WTC11 (cell line): ENCODE measurements at regions not wholly inside any gene's neighbourhood (a gene's known extent, or its start where the extent isn't known, plus 50 kb on each side); places are given as distances from the start of the nearest gene placed in this dataset.

Source experiments
- ATAC-seq: fragments of 200-7000 bp; cut with Tn5 transposase; 2 replicates; pipeline ENCODE4 v1.10.0; 2021; ENCODE audit warnings: mild to moderate bottlenecking, moderate library complexity
- CTCF ChIA-PET: fragments of 300-600 bp; sonication (Branson Sonifier 250); formaldehyde crosslinking; loops from one replicate; lab custom pipeline; 2021; ENCODE audit warnings: antibody characterized with exemption; lab: Charles Lee
- POLR2A ChIA-PET: fragments of 350-600 bp; sonication (Branson Sonifier 250); formaldehyde crosslinking; loops from one replicate; lab custom pipeline; 2021; ENCODE audit warnings: antibody characterized with exemption; lab: Charles Lee
- DNase-seq: peaks from one replicate; pipeline ENCODE4 v3.0.0; 2021; ENCODE audit warnings: low spot score
- H3K27ac Mint-ChIP-seq: 2 replicates; pipeline ENCODE4 v1.8.0; 2021; ENCODE audit warnings: mixed read lengths
- H3K27me3 Mint-ChIP-seq: 2 replicates; pipeline ENCODE4 v1.8.0; 2021; ENCODE audit warnings: low read depth, mild to moderate bottlenecking, moderate library complexity, mixed read lengths
- H3K36me3 Mint-ChIP-seq: 2 replicates; pipeline ENCODE4 v1.8.0; 2021; ENCODE audit warnings: mixed read lengths
- H3K4me1 Mint-ChIP-seq: 2 replicates; pipeline ENCODE4 v1.8.0; 2022; ENCODE audit warnings: mixed read lengths
- H3K4me3 Mint-ChIP-seq: 2 replicates; pipeline ENCODE4 v1.8.0; 2021; ENCODE audit warnings: mild to moderate bottlenecking, moderate library complexity, mixed read lengths
- H3K9me3 Mint-ChIP-seq: 2 replicates; pipeline ENCODE4 v1.8.0; 2021; ENCODE audit warnings: mixed read lengths
- EMX1 ChIP-seq: fragments of 250-450 bp; sonication (Bioruptor Pico); IDR thresholded peaks from 2 replicates; pipeline ENCODE4 v1.8.0; 2021; ENCODE audit warnings: mild to moderate bottlenecking
- FOXP1 ChIP-seq: sonication (generic); formaldehyde crosslinking; IDR thresholded peaks from 2 replicates; pipeline ENCODE4 v1.8.0; 2022; ENCODE audit warnings: missing genetic modification reagents, mild to moderate bottlenecking, moderate library complexity, borderline replicate concordance
- HMGA2 ChIP-seq: fragments of 250-450 bp; sonication (Bioruptor Pico); IDR thresholded peaks from 2 replicates; pipeline ENCODE4 v1.4.0; 2021; ENCODE audit warnings: mild to moderate bottlenecking, moderate library complexity
- PRRX2 ChIP-seq: fragments of 250-450 bp; sonication (Bioruptor Pico); IDR thresholded peaks from 2 replicates; pipeline ENCODE4 v1.8.0; 2021; ENCODE audit warnings: mild to moderate bottlenecking
- SP1 ChIP-seq: sonication (generic); formaldehyde crosslinking; conservative IDR thresholded peaks from 2 replicates; pipeline ENCODE4 v1.8.1; 2022; ENCODE audit warnings: missing genetic modification reagents
- TCF7 ChIP-seq: sonication (generic); formaldehyde crosslinking; IDR thresholded peaks from 2 replicates; pipeline ENCODE4 v1.8.0; 2022; ENCODE audit warnings: mild to moderate bottlenecking, low read depth, missing genetic modification reagents, moderate library complexity
- TP53 ChIP-seq: sonication (generic); formaldehyde crosslinking; IDR thresholded peaks from 2 replicates; pipeline ENCODE4 v1.8.1; 2023; ENCODE audit warnings: mild to moderate bottlenecking, missing genetic modification reagents
- ZNF219 ChIP-seq: sonication (generic); formaldehyde crosslinking; IDR thresholded peaks from 2 replicates; pipeline ENCODE4 v1.8.0; 2023; ENCODE audit warnings: missing genetic modification reagents, mild to moderate bottlenecking, borderline replicate concordance
- ZNF416 ChIP-seq: fragments of 250-450 bp; sonication (Bioruptor Pico); IDR thresholded peaks from 2 replicates; pipeline ENCODE4 v1.9.0; 2021; ENCODE audit warnings: mild to moderate bottlenecking, inconsistent platforms
- TF ChIP-seq, protein P1 (sequence below): sonication (generic); formaldehyde crosslinking; IDR thresholded peaks from 2 replicates; pipeline ENCODE4 v1.8.1; 2022; ENCODE audit warnings: mild to moderate bottlenecking, moderate library complexity, missing genetic modification reagents
- TF ChIP-seq, protein P2 (sequence below): fragments of 250-450 bp; sonication (Bioruptor Pico); IDR thresholded peaks from 2 replicates; pipeline ENCODE4 v1.8.0; 2021; ENCODE audit warnings: mild to moderate bottlenecking
- TF ChIP-seq, protein P3 (sequence below): sonication (generic); formaldehyde crosslinking; IDR thresholded peaks from 2 replicates; pipeline ENCODE4 v1.8.1; 2022; ENCODE audit warnings: low read depth, missing genetic modification reagents, borderline replicate concordance
- TF ChIP-seq, protein P4 (sequence below): sonication (generic); formaldehyde crosslinking; IDR thresholded peaks from 2 replicates; pipeline ENCODE4 v1.8.1; 2023; ENCODE audit warnings: mild to moderate bottlenecking, missing genetic modification reagents, borderline replicate concordance
- TF ChIP-seq, protein P5 (sequence below): fragments of 250-450 bp; sonication (Bioruptor Pico); IDR thresholded peaks from 2 replicates; pipeline ENCODE4 v1.9.0; 2021; ENCODE audit warnings: mild to moderate bottlenecking
- TF ChIP-seq, protein P6 (sequence below): sonication (generic); formaldehyde crosslinking; IDR thresholded peaks from 2 replicates; pipeline ENCODE4 v1.8.0; 2022; ENCODE audit warnings: mild to moderate bottlenecking, missing genetic modification reagents
- TF ChIP-seq, protein P7 (sequence below): sonication (generic); formaldehyde crosslinking; IDR thresholded peaks from 2 replicates; pipeline ENCODE4 v1.8.1; 2023; ENCODE audit warnings: mild to moderate bottlenecking, missing genetic modification reagents

DNA sequence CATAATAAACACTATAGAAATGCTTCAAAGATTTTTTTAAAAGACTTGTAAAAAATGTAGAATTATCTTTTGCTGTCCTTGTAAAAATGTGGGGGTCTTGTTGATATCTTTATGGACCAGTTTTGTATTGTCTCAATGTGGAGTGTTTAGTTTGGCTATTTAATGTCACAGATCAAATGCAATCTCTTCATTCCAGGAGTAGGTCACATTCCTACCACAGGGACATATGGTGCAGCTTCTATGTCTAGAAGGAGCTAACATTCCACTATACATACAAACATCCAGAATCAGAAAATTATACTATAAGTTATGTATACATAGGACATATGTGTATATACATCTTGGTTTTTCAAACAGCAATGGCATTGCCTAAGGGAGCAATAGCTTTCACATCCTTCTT is 345.7 kb downstream of the BMP4 start:
- POLR2A ChIA-PET, result no interaction called here
- Mint-ChIP-seq H3K27ac (no peak overlapping the region), H3K4me1 (peaks cover 7% of the 10 kb centered on the region), H3K36me3 (no peaks in the 10 kb centered on the region), H3K4me3 (no peak overlapping the region), H3K27me3 (no peaks in the 10 kb centered on the region; the same call in 1 of the 2 replicates), H3K9me3 (peaks cover 9% of the 10 kb centered on the region; the same call in 1 of the 2 replicates)
- TF ChIP-seq, protein P1, sequence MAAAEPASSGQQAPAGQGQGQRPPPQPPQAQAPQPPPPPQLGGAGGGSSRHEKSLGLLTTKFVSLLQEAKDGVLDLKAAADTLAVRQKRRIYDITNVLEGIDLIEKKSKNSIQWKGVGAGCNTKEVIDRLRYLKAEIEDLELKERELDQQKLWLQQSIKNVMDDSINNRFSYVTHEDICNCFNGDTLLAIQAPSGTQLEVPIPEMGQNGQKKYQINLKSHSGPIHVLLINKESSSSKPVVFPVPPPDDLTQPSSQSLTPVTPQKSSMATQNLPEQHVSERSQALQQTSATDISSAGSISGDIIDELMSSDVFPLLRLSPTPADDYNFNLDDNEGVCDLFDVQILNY (CRISPR knock-in tag), result no peak
- CTCF ChIA-PET, result no interaction called here
- ATAC-seq (no peak), DNase-seq (no peak)

DNA sequence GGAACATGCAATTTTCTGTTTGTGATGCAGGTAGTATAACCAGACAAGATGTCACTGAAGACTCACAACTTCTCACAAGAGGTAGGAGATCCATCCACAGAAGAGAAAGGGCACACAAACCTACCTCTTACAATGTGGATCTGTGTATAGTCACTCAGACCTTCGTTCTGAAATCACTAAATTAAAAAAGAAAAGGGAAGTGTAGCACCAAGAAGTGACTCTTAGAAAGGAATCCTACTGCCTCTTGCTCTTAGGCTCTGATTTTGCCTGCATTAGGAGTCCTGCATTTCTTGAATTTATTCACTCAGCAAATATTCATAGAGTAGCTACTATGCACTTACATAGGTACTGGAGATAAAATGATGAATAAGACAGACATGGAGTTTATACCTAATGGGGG is 347.6 kb downstream of the BMP4 start:
- TF ChIP-seq, protein P2, sequence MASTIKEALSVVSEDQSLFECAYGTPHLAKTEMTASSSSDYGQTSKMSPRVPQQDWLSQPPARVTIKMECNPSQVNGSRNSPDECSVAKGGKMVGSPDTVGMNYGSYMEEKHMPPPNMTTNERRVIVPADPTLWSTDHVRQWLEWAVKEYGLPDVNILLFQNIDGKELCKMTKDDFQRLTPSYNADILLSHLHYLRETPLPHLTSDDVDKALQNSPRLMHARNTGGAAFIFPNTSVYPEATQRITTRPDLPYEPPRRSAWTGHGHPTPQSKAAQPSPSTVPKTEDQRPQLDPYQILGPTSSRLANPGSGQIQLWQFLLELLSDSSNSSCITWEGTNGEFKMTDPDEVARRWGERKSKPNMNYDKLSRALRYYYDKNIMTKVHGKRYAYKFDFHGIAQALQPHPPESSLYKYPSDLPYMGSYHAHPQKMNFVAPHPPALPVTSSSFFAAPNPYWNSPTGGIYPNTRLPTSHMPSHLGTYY (CRISPR knock-in tag), result no peak
- TF ChIP-seq, protein P3, sequence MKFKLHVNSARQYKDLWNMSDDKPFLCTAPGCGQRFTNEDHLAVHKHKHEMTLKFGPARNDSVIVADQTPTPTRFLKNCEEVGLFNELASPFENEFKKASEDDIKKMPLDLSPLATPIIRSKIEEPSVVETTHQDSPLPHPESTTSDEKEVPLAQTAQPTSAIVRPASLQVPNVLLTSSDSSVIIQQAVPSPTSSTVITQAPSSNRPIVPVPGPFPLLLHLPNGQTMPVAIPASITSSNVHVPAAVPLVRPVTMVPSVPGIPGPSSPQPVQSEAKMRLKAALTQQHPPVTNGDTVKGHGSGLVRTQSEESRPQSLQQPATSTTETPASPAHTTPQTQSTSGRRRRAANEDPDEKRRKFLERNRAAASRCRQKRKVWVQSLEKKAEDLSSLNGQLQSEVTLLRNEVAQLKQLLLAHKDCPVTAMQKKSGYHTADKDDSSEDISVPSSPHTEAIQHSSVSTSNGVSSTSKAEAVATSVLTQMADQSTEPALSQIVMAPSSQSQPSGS, result no peak
- TF ChIP-seq FOXP1 (CRISPR knock-in tag) (no peak), EMX1 (CRISPR knock-in tag) (no peak)
- TF ChIP-seq, protein P4, sequence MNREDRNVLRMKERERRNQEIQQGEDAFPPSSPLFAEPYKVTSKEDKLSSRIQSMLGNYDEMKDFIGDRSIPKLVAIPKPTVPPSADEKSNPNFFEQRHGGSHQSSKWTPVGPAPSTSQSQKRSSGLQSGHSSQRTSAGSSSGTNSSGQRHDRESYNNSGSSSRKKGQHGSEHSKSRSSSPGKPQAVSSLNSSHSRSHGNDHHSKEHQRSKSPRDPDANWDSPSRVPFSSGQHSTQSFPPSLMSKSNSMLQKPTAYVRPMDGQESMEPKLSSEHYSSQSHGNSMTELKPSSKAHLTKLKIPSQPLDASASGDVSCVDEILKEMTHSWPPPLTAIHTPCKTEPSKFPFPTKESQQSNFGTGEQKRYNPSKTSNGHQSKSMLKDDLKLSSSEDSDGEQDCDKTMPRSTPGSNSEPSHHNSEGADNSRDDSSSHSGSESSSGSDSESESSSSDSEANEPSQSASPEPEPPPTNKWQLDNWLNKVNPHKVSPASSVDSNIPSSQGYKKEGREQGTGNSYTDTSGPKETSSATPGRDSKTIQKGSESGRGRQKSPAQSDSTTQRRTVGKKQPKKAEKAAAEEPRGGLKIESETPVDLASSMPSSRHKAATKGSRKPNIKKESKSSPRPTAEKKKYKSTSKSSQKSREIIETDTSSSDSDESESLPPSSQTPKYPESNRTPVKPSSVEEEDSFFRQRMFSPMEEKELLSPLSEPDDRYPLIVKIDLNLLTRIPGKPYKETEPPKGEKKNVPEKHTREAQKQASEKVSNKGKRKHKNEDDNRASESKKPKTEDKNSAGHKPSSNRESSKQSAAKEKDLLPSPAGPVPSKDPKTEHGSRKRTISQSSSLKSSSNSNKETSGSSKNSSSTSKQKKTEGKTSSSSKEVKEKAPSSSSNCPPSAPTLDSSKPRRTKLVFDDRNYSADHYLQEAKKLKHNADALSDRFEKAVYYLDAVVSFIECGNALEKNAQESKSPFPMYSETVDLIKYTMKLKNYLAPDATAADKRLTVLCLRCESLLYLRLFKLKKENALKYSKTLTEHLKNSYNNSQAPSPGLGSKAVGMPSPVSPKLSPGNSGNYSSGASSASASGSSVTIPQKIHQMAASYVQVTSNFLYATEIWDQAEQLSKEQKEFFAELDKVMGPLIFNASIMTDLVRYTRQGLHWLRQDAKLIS, result no peak
- TF ChIP-seq, all 79 proteins: peak for 0
- Mint-ChIP-seq H3K36me3 (no peaks in the 10 kb centered on the region), H3K9me3 (peaks cover 9% of the 10 kb centered on the region; the same call in 1 of the 2 replicates), H3K4me3 (no peak overlapping the region), H3K27ac (no peak overlapping the region), H3K4me1 (peaks cover 6% of the 10 kb centered on the region), H3K27me3 (no peaks in the 10 kb centered on the region; the same call in 1 of the 2 replicates)
- no peak for DNase-seq
- CTCF ChIA-PET, result no interaction called here
- no peak for ATAC-seq
- POLR2A ChIA-PET, result no interaction called here

DNA sequence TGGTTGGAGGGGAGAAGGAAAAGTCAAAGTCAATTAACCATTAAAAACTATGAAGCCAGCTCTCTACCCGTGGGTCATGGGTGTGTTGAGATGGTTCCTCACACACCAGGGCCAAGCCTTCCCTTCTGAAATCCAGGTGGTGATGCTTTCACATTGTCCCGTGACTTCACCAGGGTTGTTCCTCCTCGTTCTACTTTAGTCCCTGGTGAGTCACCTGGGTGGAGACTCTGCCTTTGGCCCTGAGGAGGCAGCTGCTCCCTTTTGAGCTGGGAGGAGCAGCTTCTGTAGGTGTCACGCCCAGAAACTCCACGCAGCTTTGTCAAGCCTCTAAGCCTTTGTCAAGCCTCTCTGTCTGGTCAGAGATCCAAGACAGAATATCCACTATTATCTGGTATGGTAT is 348.3 kb downstream of the BMP4 start:
- CTCF ChIA-PET, result no interaction called here
- POLR2A ChIA-PET, result no interaction called here
- Mint-ChIP-seq H3K27me3 (no peaks in the 10 kb centered on the region), H3K36me3 (no peaks in the 10 kb centered on the region), H3K4me1 (no peaks in the 10 kb centered on the region; the same call in 1 of the 2 replicates), H3K9me3 (peaks cover 9% of the 10 kb centered on the region; the same call in 1 of the 2 replicates), H3K4me3 (no peak overlapping the region), H3K27ac (no peak overlapping the region)
- ATAC-seq, result no peak
- no peak for DNase-seq
- no peak for TF ChIP-seq EMX1 (CRISPR knock-in tag)

DNA sequence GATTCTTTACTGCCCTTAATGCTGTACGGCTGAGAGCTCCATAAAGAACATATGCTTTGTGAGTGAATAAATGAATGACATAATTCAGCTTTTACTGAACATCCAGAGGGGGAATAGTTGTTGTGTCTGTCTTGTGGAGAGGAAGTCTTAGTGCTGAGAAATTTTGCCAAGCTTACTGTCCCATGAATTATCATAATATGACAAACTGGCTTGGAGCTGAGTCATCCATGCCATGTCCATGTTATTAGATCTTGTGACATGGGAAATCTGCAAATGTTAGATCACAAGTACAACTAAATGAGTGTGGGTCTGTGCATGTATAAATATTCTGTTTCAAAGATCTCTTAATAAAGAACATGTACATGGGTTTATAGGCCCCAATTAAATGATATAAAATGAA is 350.4 kb downstream of the BMP4 start:
- H3K36me3 Mint-ChIP-seq, result no peaks in the 10 kb centered on the region
- peaks cover 5% of the 10 kb centered on the region for H3K4me1 Mint-ChIP-seq
- no peak for DNase-seq
- no peak overlapping the region for H3K27ac Mint-ChIP-seq
- H3K4me3 Mint-ChIP-seq, result no peak overlapping the region
- H3K9me3 Mint-ChIP-seq, result no peaks in the 10 kb centered on the region
- ChIA-PET CTCF (no interaction called here), POLR2A (interaction anchor here (0.6 kb wide), 1 partner anchor 77 kb away, joined by 3 read pairs; no protein-coding TSS in a partner anchor)
- no peaks in the 10 kb centered on the region; the same call in 1 of the 2 replicates for H3K27me3 Mint-ChIP-seq
- no peak for ATAC-seq
- TF ChIP-seq, protein P5, sequence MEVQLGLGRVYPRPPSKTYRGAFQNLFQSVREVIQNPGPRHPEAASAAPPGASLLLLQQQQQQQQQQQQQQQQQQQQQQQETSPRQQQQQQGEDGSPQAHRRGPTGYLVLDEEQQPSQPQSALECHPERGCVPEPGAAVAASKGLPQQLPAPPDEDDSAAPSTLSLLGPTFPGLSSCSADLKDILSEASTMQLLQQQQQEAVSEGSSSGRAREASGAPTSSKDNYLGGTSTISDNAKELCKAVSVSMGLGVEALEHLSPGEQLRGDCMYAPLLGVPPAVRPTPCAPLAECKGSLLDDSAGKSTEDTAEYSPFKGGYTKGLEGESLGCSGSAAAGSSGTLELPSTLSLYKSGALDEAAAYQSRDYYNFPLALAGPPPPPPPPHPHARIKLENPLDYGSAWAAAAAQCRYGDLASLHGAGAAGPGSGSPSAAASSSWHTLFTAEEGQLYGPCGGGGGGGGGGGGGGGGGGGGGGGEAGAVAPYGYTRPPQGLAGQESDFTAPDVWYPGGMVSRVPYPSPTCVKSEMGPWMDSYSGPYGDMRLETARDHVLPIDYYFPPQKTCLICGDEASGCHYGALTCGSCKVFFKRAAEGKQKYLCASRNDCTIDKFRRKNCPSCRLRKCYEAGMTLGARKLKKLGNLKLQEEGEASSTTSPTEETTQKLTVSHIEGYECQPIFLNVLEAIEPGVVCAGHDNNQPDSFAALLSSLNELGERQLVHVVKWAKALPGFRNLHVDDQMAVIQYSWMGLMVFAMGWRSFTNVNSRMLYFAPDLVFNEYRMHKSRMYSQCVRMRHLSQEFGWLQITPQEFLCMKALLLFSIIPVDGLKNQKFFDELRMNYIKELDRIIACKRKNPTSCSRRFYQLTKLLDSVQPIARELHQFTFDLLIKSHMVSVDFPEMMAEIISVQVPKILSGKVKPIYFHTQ (CRISPR knock-in tag), result no peak
- TF ChIP-seq SP1 (CRISPR knock-in tag), result no peak
- no peak for TF ChIP-seq ZNF219 (CRISPR knock-in tag)
- TF ChIP-seq, protein P6, sequence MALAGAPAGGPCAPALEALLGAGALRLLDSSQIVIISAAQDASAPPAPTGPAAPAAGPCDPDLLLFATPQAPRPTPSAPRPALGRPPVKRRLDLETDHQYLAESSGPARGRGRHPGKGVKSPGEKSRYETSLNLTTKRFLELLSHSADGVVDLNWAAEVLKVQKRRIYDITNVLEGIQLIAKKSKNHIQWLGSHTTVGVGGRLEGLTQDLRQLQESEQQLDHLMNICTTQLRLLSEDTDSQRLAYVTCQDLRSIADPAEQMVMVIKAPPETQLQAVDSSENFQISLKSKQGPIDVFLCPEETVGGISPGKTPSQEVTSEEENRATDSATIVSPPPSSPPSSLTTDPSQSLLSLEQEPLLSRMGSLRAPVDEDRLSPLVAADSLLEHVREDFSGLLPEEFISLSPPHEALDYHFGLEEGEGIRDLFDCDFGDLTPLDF (CRISPR knock-in tag), result no peak
- TF ChIP-seq PRRX2, result no peak
- TF ChIP-seq, protein P7, sequence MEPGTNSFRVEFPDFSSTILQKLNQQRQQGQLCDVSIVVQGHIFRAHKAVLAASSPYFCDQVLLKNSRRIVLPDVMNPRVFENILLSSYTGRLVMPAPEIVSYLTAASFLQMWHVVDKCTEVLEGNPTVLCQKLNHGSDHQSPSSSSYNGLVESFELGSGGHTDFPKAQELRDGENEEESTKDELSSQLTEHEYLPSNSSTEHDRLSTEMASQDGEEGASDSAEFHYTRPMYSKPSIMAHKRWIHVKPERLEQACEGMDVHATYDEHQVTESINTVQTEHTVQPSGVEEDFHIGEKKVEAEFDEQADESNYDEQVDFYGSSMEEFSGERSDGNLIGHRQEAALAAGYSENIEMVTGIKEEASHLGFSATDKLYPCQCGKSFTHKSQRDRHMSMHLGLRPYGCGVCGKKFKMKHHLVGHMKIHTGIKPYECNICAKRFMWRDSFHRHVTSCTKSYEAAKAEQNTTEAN (CRISPR knock-in tag), result no peak
- TF ChIP-seq ZNF416 (CRISPR knock-in tag), result no peak
- TF ChIP-seq TP53 (CRISPR knock-in tag), result no peak
- no peak for TF ChIP-seq HMGA2 (CRISPR knock-in tag)
- TF ChIP-seq TCF7 (CRISPR knock-in tag), result no peak
